Liver (tissue), 8 donors: ENCODE measurements at regions not wholly inside any gene's neighbourhood (a gene's known extent, or its start where the extent isn't known, plus 50 kb on each side); places are given as distances from the start of the nearest gene placed in this dataset.

ENCODE experiments used
- DNase-seq: peaks from one replicate; pipeline ENCODE4 v3.0.0-alpha.2; 2017; ENCODE audit warnings: low spot score
- H3K27ac ChIP-seq, 2 donors: one replicate each; pipeline ENCODE4 v1.7.0; 2013; ENCODE audit warnings: inconsistent platforms in 2 of 2, low read length in 2 of 2, control low read depth in 1 of 2, low read depth in 1 of 2, mild to moderate bottlenecking in 1 of 2
- H3K27me3 ChIP-seq, 4 donors: one replicate each; pipeline versions ENCODE4 v1.6.1 to v1.7.0; 2013; ENCODE audit warnings: low read length in 3 of 4, inconsistent platforms in 1 of 4, mild to moderate bottlenecking in 1 of 4, moderate library complexity in 1 of 4; ENCODE audit not compliant: control insufficient read depth in 4 of 4, insufficient read depth in 4 of 4
- H3K36me3 ChIP-seq, 4 donors: one replicate each; pipeline versions ENCODE4 v1.6.1 to v1.7.0; 2013; ENCODE audit warnings: low read length in 3 of 4, mild to moderate bottlenecking in 3 of 4, low read depth in 1 of 4, moderate library complexity in 1 of 4; ENCODE audit not compliant: control insufficient read depth in 4 of 4, insufficient read depth in 3 of 4
- H3K4me1 ChIP-seq, 4 donors: one replicate each; pipeline versions ENCODE4 v1.6.1 to v1.7.0; 2013; ENCODE audit warnings: low read length in 3 of 4, mild to moderate bottlenecking in 3 of 4, moderate library complexity in 1 of 4; ENCODE audit not compliant: control insufficient read depth in 4 of 4, insufficient read depth in 4 of 4
- H3K4me3 ChIP-seq, 3 donors: one replicate each; pipeline versions ENCODE4 v1.6.1 to v1.7.0; 2013; ENCODE audit warnings: low read length in 3 of 3, control low read depth in 1 of 3, low read depth in 1 of 3, mild to moderate bottlenecking in 1 of 3
- H3K9ac ChIP-seq, 2 donors: one replicate each; pipeline ENCODE4 v1.7.0; 2013; ENCODE audit warnings: low read length in 2 of 2, mild to moderate bottlenecking in 2 of 2, moderate library complexity in 2 of 2, control low read depth in 1 of 2, low read depth in 1 of 2
- H3K9me3 ChIP-seq, 4 donors: one replicate each; pipeline versions ENCODE4 v1.6.1 to v1.7.0; 2013; ENCODE audit warnings: low read length in 3 of 4; ENCODE audit not compliant: control insufficient read depth in 4 of 4
- ATF3 ChIP-seq: IDR thresholded peaks from 2 replicates; pipeline ENCODE4 v1.6.1; 2016; ENCODE audit warnings: antibody characterized with exemption
- CTCF ChIP-seq: fragments of 150-350 bp; IDR thresholded peaks from 2 replicates; pipeline ENCODE4 v1.5.1; 2017; ENCODE audit warnings: improper control_type of control experiment, low read depth, low read length; ENCODE audit not compliant: missing input control
- EGR1 ChIP-seq, 2 donors: IDR thresholded peaks; 2 replicates each; pipeline ENCODE4 v1.6.1; 2016 to 2018; ENCODE audit warnings: antibody characterized with exemption in 2 of 2, low read depth in 2 of 2
- FOXA1 ChIP-seq: IDR thresholded peaks from 2 replicates; pipeline ENCODE4 v1.6.1; 2016; ENCODE audit warnings: antibody characterized with exemption
- FOXA2 ChIP-seq: IDR thresholded peaks from 2 replicates; pipeline ENCODE4 v1.6.1; 2016; ENCODE audit warnings: antibody characterized with exemption
- GABPA ChIP-seq, 2 donors: IDR thresholded peaks in 1 of 2; conservative IDR thresholded peaks in 1 of 2; 2 replicates each; pipeline ENCODE4 v1.6.1; 2016; ENCODE audit warnings: antibody characterized with exemption in 2 of 2, mild to moderate bottlenecking in 1 of 2, moderate library complexity in 1 of 2
- HNF4A ChIP-seq, 2 donors: conservative IDR thresholded peaks; 2 replicates each; pipeline ENCODE4 v1.6.1; 2016; ENCODE audit warnings: antibody characterized with exemption in 2 of 2, mild to moderate bottlenecking in 2 of 2
- HNF4G ChIP-seq: IDR thresholded peaks from 2 replicates; pipeline ENCODE4 v1.6.1; 2016; ENCODE audit warnings: antibody characterized with exemption
- JUND ChIP-seq, 2 donors: IDR thresholded peaks; 2 replicates each; pipeline ENCODE4 v1.6.1; 2016; ENCODE audit warnings: antibody characterized with exemption in 2 of 2
- MAX ChIP-seq: IDR thresholded peaks from 2 replicates; pipeline ENCODE4 v1.6.1; 2016; ENCODE audit warnings: antibody characterized with exemption
- NR2F2 ChIP-seq: IDR thresholded peaks from 2 replicates; pipeline ENCODE4 v1.6.1; 2016; ENCODE audit warnings: antibody characterized with exemption
- RAD21 ChIP-seq, 2 donors: IDR thresholded peaks; 2 replicates each; pipeline ENCODE4 v1.6.1; 2016; ENCODE audit warnings: antibody characterized with exemption in 2 of 2, mild to moderate bottlenecking in 2 of 2
- REST ChIP-seq: IDR thresholded peaks from 2 replicates; pipeline ENCODE4 v1.6.1; 2016; ENCODE audit warnings: antibody characterized with exemption, mild to moderate bottlenecking
- RXRA ChIP-seq, 2 donors: IDR thresholded peaks; 2 replicates each; pipeline ENCODE4 v1.6.1; 2017 to 2018; ENCODE audit warnings: antibody characterized with exemption in 2 of 2, mild to moderate bottlenecking in 1 of 2
- SP1 ChIP-seq: IDR thresholded peaks from 2 replicates; pipeline ENCODE4 v1.6.1; 2018; ENCODE audit warnings: antibody characterized with exemption, mild to moderate bottlenecking
- TAF1 ChIP-seq: conservative IDR thresholded peaks from 2 replicates; pipeline ENCODE4 v1.6.1; 2016; ENCODE audit warnings: antibody characterized with exemption, mild to moderate bottlenecking
- YY1 ChIP-seq: IDR thresholded peaks from 2 replicates; pipeline ENCODE4 v1.6.1; 2016; ENCODE audit warnings: antibody characterized with exemption, mild to moderate bottlenecking
- ZBTB33 ChIP-seq: IDR thresholded peaks from 2 replicates; pipeline ENCODE4 v1.6.1; 2016; ENCODE audit warnings: antibody characterized with exemption
- WGBS: extraction: QIAGEN DNeasy Blood & Tissue Kit; methylation state at CpG from one replicate; pipeline ENCODE4 v1.1.7; 2013; 5-methylcytosine and 5-hydroxymethylcytosine counted together
- donor health status: healthy.
- donor health status: healthy.
- donor health status: healthy.
- donor health status: healthy.
- donor health status: healthy.

- Histone ChIP-seq H3K9me3 (peaks cover 0 to 3% (median 0%) of the 10 kb centered on the region in 4 donors), H3K27me3 (no peaks in the 10 kb centered on the region), H3K4me3 (no peak overlapping the region), H3K9ac (no peak overlapping the region), H3K36me3 (no peaks in the 10 kb centered on the region), H3K27ac (no peak overlapping the region), H3K4me1 (no peaks in the 10 kb centered on the region)
- TF ChIP-seq SP1 (no peak), TAF1 (no peak), ZBTB33 (no peak), CTCF (no peak), RXRA (IDR thresholded peaks at IDR 0.05) (no peak), REST (no peak), RAD21 (IDR thresholded peaks at IDR 0.05) (no peak), JUND (IDR thresholded peaks at IDR 0.05) (no peak), MAX (no peak), NR2F2 (no peak), YY1 (no peak), HNF4A (conservative IDR thresholded peaks at IDR 0.05) (no peak), FOXA2 (no peak), FOXA1 (no peak), ATF3 (no peak), EGR1 (IDR thresholded peaks at IDR 0.05; ENCODE audit: low read depth in 2 of 2) (no peak), HNF4G (no peak), GABPA (IDR thresholded peaks at IDR 0.05 in 1 of 2, conservative IDR thresholded peaks at IDR 0.05 in 1 of 2) (no peak)
- DNase-seq, result no peak
- WGBS, result 88% methylated on average over 7 of the region's 7 CpGs
Measured at GRCh38 chr2:204415406-204416181, 129.7 kb upstream of the PARD3B start.
